AG04449 (cell line): ENCODE measurements at regions not wholly inside any gene's neighbourhood (a gene's known extent, or its start where the extent isn't known, plus 50 kb on each side); places are given as distances from the start of the nearest gene placed in this dataset.

Source experiments
- CTCF ChIA-PET: fragments of 350-600 bp; formaldehyde crosslinking; extraction: SDS; loops from one replicate; lab custom pipeline; 2021; ENCODE audit warnings: antibody characterized with exemption; lab: Yijun Ruan, JAX
- POLR2A ChIA-PET: fragments of 400-600, 350-600 bp; formaldehyde crosslinking; extraction: SDS; loops from one replicate; lab custom pipeline; 2020; ENCODE audit warnings: antibody characterized with exemption, inconsistent platforms; lab: Yijun Ruan, JAX
- DNase-seq: peaks from one replicate; pipeline ENCODE4 v3.0.0-alpha.2; 2010; ENCODE audit warnings: low read depth, low spot score
- H3K4me3 ChIP-seq: 2 replicates; pipeline ENCODE4 v1.5.1; 2011; ENCODE audit warnings: low read depth, mild to moderate bottlenecking, control low read depth, low read length
- TF ChIP-seq, protein P1 (sequence below): IDR thresholded peaks from one replicate; pipeline ENCODE4 v1.5.1; 2011; ENCODE audit warnings: mild to moderate bottlenecking, moderate library complexity, low read length, control low read depth, inconsistent platforms; ENCODE audit not compliant: insufficient read depth; ENCODE audit errors: missing control alignments

DNA sequence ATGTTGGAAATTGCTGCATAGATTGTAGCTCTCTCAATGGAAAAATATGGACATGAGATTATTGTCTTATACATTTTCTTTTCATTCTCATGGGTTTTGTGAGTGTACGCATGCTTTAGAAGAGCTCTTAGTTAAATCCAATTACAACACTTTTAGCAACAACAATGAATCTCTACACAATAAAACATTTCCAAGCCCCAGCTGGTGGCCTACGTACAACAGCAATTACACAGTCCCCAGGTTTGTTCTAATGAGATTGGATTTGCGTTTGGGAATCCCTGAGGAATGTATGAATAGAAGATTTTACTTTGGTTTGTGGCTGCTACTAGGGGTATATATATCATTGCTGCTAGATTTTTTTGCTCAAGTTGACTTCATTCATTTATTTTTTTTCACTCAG, 98.6 kb downstream of the FHDC1 start:
- TF ChIP-seq, protein P1, sequence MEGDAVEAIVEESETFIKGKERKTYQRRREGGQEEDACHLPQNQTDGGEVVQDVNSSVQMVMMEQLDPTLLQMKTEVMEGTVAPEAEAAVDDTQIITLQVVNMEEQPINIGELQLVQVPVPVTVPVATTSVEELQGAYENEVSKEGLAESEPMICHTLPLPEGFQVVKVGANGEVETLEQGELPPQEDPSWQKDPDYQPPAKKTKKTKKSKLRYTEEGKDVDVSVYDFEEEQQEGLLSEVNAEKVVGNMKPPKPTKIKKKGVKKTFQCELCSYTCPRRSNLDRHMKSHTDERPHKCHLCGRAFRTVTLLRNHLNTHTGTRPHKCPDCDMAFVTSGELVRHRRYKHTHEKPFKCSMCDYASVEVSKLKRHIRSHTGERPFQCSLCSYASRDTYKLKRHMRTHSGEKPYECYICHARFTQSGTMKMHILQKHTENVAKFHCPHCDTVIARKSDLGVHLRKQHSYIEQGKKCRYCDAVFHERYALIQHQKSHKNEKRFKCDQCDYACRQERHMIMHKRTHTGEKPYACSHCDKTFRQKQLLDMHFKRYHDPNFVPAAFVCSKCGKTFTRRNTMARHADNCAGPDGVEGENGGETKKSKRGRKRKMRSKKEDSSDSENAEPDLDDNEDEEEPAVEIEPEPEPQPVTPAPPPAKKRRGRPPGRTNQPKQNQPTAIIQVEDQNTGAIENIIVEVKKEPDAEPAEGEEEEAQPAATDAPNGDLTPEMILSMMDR: no peak
- H3K4me3 ChIP-seq: no peak overlapping the region
- CTCF ChIA-PET: interaction anchor here (1.8 kb wide), 1 partner anchor 49 kb away, joined by 6 read pairs; no protein-coding TSS in a partner anchor
- DNase-seq: no peak
- POLR2A ChIA-PET: no interaction called here

GRCh38 chr4:153036931-153037482, 100.9 kb downstream of the FHDC1 start:
- TF ChIP-seq, protein P1: no peak
- no peak overlapping the region for H3K4me3 ChIP-seq
- CTCF ChIA-PET: no interaction called here
- POLR2A ChIA-PET: no interaction called here
- no peak for DNase-seq

DNA sequence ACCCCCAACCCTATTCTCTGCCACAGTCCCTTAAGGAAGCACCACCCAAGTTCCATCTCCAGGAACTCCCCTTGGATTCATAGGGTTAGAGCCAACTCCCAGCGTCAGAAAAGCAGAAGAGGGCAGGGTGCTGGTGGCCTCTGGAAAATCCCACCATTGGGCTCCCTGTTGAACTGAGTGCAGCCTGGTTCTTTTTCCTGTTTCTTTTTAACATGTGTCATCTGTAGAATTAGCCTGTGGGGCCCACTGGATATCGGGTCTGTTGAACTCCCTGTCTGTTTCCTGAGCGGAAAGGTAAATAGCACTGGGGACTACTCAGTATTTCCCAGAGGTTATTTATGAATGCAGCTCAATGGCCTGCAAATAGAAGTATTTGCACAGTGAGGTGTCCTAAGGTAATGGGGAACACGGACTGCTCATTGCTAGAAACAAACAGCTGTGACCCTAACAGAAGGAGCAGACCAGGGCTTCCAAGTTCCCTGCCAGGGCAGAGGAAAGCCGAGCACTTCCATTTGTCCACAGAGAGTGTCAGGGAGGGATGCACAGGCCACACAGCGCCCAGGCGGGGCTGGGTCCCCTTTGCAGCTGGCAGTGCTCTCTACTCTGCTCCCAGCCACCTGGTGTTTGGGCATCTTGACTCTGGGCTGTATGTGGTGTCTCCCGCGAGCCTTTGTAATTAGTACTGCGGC, 102.6 kb downstream of the FHDC1 start:
- CTCF ChIA-PET: no interaction called here
- TF ChIP-seq, protein P1: no peak
- DNase-seq: no peak
- POLR2A ChIA-PET: no interaction called here
- H3K4me3 ChIP-seq: no peak overlapping the region

DNA sequence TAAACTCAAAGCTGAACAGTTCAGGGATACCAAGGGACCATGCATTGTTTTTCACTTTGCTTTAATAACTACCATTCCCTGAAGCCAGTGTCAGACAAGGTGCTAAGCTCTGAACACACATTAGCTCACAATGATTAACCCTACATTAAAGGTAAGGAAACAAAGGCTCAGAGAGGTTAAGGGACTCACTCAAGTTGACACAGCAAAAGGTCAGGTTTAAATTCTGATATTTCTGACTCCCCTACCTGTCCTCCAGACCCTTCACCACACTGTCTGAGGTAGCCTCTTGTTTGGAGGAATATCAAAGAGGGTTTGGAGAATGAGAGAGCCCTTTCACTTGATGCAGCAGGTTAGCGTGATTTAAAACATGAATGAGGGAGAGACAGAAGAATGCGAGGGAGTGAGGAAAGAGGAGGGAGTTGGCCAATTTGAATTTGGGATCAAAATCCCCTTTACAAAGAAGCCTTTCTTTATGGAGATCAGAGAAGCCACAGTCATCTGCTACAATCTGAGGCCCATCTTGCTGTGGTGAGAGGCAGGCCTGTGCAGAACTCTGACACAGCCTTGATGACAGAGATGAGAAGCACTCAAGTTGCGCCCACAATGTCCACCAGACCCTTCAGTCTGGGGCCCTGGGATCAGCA, 103.5 kb downstream of the FHDC1 start:
- TF ChIP-seq, protein P1: no peak
- CTCF ChIA-PET: no interaction called here

GRCh38 chr4:153040677-153041076, 104.6 kb downstream of the FHDC1 start:
- ChIA-PET CTCF (no interaction called here), POLR2A (no interaction called here)
- H3K4me3 ChIP-seq: no peak overlapping the region
- DNase-seq: no peak
- TF ChIP-seq, protein P1: no peak

More for the DNA sequence above, 103.5 kb downstream of the FHDC1 start:
- no peak overlapping the region for H3K4me3 ChIP-seq
- no peak for DNase-seq
- POLR2A ChIA-PET: no interaction called here

GRCh38 chr4:153044036-153044435, 107.9 kb downstream of the FHDC1 start:
- TF ChIP-seq, protein P1: no peak
- ChIA-PET CTCF (no interaction called here), POLR2A (no interaction called here)
- DNase-seq: no peak
- no peak overlapping the region for H3K4me3 ChIP-seq
